GM12878 (cell line): ENCODE measurements at regions not wholly inside any gene's neighbourhood (a gene's known extent, or its start where the extent isn't known, plus 50 kb on each side); places are given as distances from the start of the nearest gene placed in this dataset.

ENCODE experiments used
- ATAC-seq: fragments of 200-7000 bp; cut with Tn5 transposase; 3 replicates; pipeline ENCODE4 v1.9.1; 2020; ENCODE audit warnings: mild to moderate bottlenecking, moderate library complexity
- BruUV-seq: library from RNA; stranded (reverse); fragments of 400-500 nt; replicated peaks from 2 replicates; lab custom pipeline; 2021; lab: Mats Ljungman, UMichigan
- CTCF ChIA-PET: fragments of 300-600 bp; sonication (Branson Sonifier 250); formaldehyde crosslinking; extraction: SDS; loops from one replicate; lab custom pipeline; 2021; ENCODE audit warnings: inconsistent platforms; lab: Yijun Ruan, JAX
- POLR2A ChIA-PET: fragments of 350-600 bp; formaldehyde crosslinking; extraction: SDS; loops from one replicate; lab custom pipeline; 2021; ENCODE audit warnings: inconsistent platforms; lab: Charles Lee
- RAD21 ChIA-PET: fragments of 300-600 bp; sonication (Branson Sonifier 250); formaldehyde crosslinking; loops from one replicate; lab custom pipeline; 2023; ENCODE audit warnings: antibody characterized with exemption; ENCODE audit not compliant: unreplicated experiment; lab: Charles Lee
- SMC1A ChIA-PET: fragments of 300-600 bp; sonication (Branson Sonifier 250); formaldehyde crosslinking; loops from one replicate; lab custom pipeline; 2023; ENCODE audit not compliant: unreplicated experiment, uncharacterized antibody; lab: Charles Lee
- DNase-seq: peaks from one replicate; pipeline ENCODE4 v3.0.0-alpha.2; 2011; ENCODE audit warnings: low read depth, low spot score
- FAIRE-seq: peaks from 3 replicates; lab custom pipeline; 2011; peaks lifted over from hg19 to GRCh38; lab: Jason Lieb, UNC
- H2AFZ ChIP-seq: 2 replicates; pipeline ENCODE4 v1.6.0; 2011; ENCODE audit warnings: low read depth, low read length, control low read depth; ENCODE audit not compliant: control insufficient read depth
- H3K27ac ChIP-seq: 2 replicates; pipeline ENCODE4 v1.5.1; 2011; ENCODE audit warnings: control low read depth; ENCODE audit not compliant: control insufficient read depth, insufficient read depth
- H3K27me3 ChIP-seq, 2 experiments: replicated peaks in 1 of 2; 2 replicates each; pipeline versions ENCODE4 v1.6.0 to v1.6.1; 2011; ENCODE audit warnings: low read length in 1 of 2; ENCODE audit not compliant: control insufficient read depth in 2 of 2, insufficient read depth in 2 of 2
- H3K36me3 ChIP-seq, 2 experiments: 2 replicates each; pipeline ENCODE4 v1.5.1; 2011; ENCODE audit warnings: low read length in 1 of 2; ENCODE audit not compliant: control insufficient read depth in 2 of 2, insufficient read depth in 2 of 2
- H3K4me1 ChIP-seq: 2 replicates; pipeline ENCODE4 v1.6.1; 2011; ENCODE audit warnings: mild to moderate bottlenecking, low read length, moderate library complexity, mixed read lengths; ENCODE audit not compliant: control insufficient read depth, insufficient read depth
- H3K4me2 ChIP-seq: 2 replicates; pipeline ENCODE4 v1.6.0; 2011; ENCODE audit warnings: control low read depth; ENCODE audit not compliant: control insufficient read depth, insufficient read depth
- H3K4me3 ChIP-seq: fragments of 200-600 bp; sonication (generic); 2 replicates; pipeline ENCODE4 v1.5.1; 2016
- H3K79me2 ChIP-seq: 2 replicates; pipeline ENCODE4 v1.6.0; 2011; ENCODE audit warnings: low read length; ENCODE audit not compliant: control insufficient read depth, insufficient read depth
- H3K9ac ChIP-seq: 2 replicates; pipeline ENCODE4 v1.8.0; 2011; ENCODE audit warnings: low read length, control low read depth, mixed read lengths; ENCODE audit not compliant: control insufficient read depth, insufficient read depth
- H3K9me3 ChIP-seq: replicated peaks from 3 replicates; pipeline ENCODE4 v1.5.1; 2011; ENCODE audit warnings: mild to moderate bottlenecking, low read length; ENCODE audit not compliant: control insufficient read depth, insufficient read depth
- H4K20me1 ChIP-seq: 2 replicates; pipeline ENCODE4 v1.6.0; 2011; ENCODE audit not compliant: control insufficient read depth, insufficient read depth
- BACH1 ChIP-seq: fragments of 450-650 bp; IDR thresholded peaks from 2 replicates; pipeline ENCODE4 v1.6.1; 2017; ENCODE audit warnings: mild to moderate bottlenecking, borderline replicate concordance
- BMI1 ChIP-seq: fragments of 450-650 bp; IDR thresholded peaks from 2 replicates; pipeline ENCODE4 v1.6.1; 2016; ENCODE audit warnings: mild to moderate bottlenecking, moderate library complexity, borderline replicate concordance
- CBFB ChIP-seq: IDR thresholded peaks from 2 replicates; pipeline ENCODE4 v1.6.1; 2016; ENCODE audit warnings: antibody characterized with exemption, low read depth
- CHD4 ChIP-seq: fragments of 200-600 bp; sonication (generic); IDR thresholded peaks from 2 replicates; pipeline ENCODE4 v1.6.1; 2016; ENCODE audit warnings: mild to moderate bottlenecking
- DPF2 ChIP-seq: fragments of 450-650 bp; IDR thresholded peaks from 2 replicates; pipeline ENCODE4 v1.6.1; 2017; ENCODE audit warnings: mild to moderate bottlenecking
- HDGF ChIP-seq: fragments of 450-650 bp; IDR thresholded peaks from 2 replicates; pipeline ENCODE4 v1.6.1; 2016; ENCODE audit warnings: antibody characterized with exemption
- JUNB ChIP-seq: IDR thresholded peaks from 2 replicates; pipeline ENCODE4 v1.6.1; 2016; ENCODE audit warnings: antibody characterized with exemption, mild to moderate bottlenecking
- NBN ChIP-seq: fragments of 450-650 bp; IDR thresholded peaks from 2 replicates; pipeline ENCODE4 v1.6.1; 2016
- PAX5 ChIP-seq: IDR thresholded peaks from 2 replicates; pipeline ENCODE4 v1.6.1; 2011; ENCODE audit warnings: low read depth, low read length, borderline replicate concordance
- RAD21 ChIP-seq: IDR thresholded peaks from 2 replicates; pipeline ENCODE4 v1.6.1; 2011; ENCODE audit warnings: mild to moderate bottlenecking, low read depth, low read length, moderate library complexity; ENCODE audit not compliant: insufficient read depth
- RAD51 ChIP-seq: fragments of 450-650 bp; IDR thresholded peaks from 2 replicates; pipeline ENCODE4 v1.6.1; 2016; ENCODE audit warnings: moderate library complexity, mild to moderate bottlenecking, inconsistent platforms
- TARDBP ChIP-seq: IDR thresholded peaks from 2 replicates; pipeline ENCODE4 v1.6.1; 2016; ENCODE audit warnings: borderline replicate concordance
- WGBS: methylation state at CpG from one replicate; pipeline ENCODE4 v1.1.6; 2016; ENCODE audit warnings: low lambda C conversion rate; ENCODE audit not compliant: insufficient replicate concordance, insufficient coverage; ENCODE audit errors: missing lambda C conversion rate; 5-methylcytosine and 5-hydroxymethylcytosine counted together
- in situ Hi-C: fragments of 300-500 bp; cut with MboI; formaldehyde crosslinking; loops from 9 replicates; pipeline ENCODE4 v1.14.3; 2018; ENCODE audit warnings: mixed read lengths
- intact Hi-C: fragments of 100-400 bp; cut with micrococcal nuclease; formaldehyde crosslinking; loops from one replicate; pipeline ENCODE4 v1.14.2; 2022; ENCODE audit not compliant: unreplicated experiment
- TF ChIP-seq, protein P1 (sequence below): IDR thresholded peaks from 2 replicates; pipeline ENCODE4 v1.6.1; 2012; ENCODE audit warnings: improper control_type of control experiment, low read depth, low read length; ENCODE audit not compliant: insufficient replicate concordance
- TF ChIP-seq, protein P2 (sequence below): IDR thresholded peaks from 2 replicates; pipeline ENCODE4 v1.6.1; 2011; ENCODE audit warnings: low read depth, mild to moderate bottlenecking, low read length, moderate library complexity, borderline replicate concordance; ENCODE audit errors: extremely low read depth

DNA sequence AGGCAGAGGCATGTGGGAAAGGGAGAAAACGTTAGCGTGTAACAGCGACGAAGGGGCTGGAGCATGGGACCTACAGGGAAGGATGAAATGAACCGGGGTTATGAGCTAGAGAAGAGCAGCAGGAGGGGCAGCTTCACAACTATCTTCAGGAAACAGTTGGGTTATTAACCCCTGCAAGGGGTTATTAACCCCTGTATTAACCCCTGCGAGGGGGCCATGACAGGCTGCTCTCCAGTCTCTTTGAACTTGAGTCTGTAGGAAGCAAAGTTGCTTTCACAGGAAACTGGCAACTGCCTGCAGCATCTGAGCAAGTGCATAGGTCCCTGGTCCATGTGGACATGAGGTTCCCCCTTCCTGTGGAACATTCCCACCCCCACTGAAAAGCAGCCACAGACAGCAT is 119.2 kb upstream of the CRHR1 start (continued):
- TF ChIP-seq, protein P1, sequence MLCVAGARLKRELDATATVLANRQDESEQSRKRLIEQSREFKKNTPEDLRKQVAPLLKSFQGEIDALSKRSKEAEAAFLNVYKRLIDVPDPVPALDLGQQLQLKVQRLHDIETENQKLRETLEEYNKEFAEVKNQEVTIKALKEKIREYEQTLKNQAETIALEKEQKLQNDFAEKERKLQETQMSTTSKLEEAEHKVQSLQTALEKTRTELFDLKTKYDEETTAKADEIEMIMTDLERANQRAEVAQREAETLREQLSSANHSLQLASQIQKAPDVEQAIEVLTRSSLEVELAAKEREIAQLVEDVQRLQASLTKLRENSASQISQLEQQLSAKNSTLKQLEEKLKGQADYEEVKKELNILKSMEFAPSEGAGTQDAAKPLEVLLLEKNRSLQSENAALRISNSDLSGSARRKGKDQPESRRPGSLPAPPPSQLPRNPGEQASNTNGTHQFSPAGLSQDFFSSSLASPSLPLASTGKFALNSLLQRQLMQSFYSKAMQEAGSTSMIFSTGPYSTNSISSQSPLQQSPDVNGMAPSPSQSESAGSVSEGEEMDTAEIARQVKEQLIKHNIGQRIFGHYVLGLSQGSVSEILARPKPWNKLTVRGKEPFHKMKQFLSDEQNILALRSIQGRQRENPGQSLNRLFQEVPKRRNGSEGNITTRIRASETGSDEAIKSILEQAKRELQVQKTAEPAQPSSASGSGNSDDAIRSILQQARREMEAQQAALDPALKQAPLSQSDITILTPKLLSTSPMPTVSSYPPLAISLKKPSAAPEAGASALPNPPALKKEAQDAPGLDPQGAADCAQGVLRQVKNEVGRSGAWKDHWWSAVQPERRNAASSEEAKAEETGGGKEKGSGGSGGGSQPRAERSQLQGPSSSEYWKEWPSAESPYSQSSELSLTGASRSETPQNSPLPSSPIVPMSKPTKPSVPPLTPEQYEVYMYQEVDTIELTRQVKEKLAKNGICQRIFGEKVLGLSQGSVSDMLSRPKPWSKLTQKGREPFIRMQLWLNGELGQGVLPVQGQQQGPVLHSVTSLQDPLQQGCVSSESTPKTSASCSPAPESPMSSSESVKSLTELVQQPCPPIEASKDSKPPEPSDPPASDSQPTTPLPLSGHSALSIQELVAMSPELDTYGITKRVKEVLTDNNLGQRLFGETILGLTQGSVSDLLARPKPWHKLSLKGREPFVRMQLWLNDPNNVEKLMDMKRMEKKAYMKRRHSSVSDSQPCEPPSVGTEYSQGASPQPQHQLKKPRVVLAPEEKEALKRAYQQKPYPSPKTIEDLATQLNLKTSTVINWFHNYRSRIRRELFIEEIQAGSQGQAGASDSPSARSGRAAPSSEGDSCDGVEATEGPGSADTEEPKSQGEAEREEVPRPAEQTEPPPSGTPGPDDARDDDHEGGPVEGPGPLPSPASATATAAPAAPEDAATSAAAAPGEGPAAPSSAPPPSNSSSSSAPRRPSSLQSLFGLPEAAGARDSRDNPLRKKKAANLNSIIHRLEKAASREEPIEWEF = no peak
- TF ChIP-seq HDGF = no peak
- no peak for TF ChIP-seq JUNB
- no peak for TF ChIP-seq DPF2

DNA sequence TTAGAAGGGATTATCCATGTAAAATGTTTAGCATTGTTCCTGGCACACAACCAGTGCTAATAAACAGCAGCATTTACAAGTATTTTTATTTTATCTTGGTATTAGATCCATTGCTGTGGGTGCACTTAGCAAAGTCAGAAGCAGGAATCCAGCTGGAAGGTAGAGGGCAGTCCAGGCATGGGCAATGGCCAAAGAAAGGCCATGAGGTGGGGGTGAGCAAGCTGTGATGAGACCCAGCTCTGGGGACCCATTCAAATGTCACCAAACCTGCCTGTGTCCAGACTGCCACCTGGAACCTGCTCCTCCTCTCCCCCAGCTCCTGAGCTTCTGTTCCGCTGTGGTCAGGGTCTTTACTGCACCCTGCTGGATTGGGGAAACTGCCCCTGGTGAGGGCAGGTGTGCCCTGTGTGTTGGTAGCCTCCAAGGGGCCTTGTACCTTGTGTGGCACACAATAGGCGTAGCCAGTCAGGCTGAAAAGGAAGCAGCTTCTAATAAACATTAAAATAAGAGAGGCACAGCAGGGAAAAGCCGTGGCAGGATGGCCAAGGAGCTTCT is 118.0 kb upstream of the CRHR1 start:
- no peak overlapping the region for H3K4me3 ChIP-seq
- WGBS = 5% methylated on average over 3 of the region's 3 CpGs
- no peaks in the 10 kb centered on the region for H3K36me3 ChIP-seq
- ChIA-PET RAD21 (no interaction called here), POLR2A (no interaction called here), SMC1A (no interaction called here), CTCF (no interaction called here)
- no peak overlapping the region for H3K9ac ChIP-seq
- peaks cover 0 to 2% of the 10 kb centered on the region in 2 experiments; a peak in 2 of 4 replicates for H3K27me3 ChIP-seq
- H2AFZ ChIP-seq = no peak overlapping the region
- BruUV-seq = no TSS peak
- H3K27ac ChIP-seq = no peak overlapping the region
- H3K9me3 ChIP-seq = no peaks in the 10 kb centered on the region; the same call in none of the 3 replicates
- no peaks in the 10 kb centered on the region for H4K20me1 ChIP-seq
- FAIRE-seq = no peak
- in situ Hi-C loops = no loop called here
- no peak for DNase-seq
- no peaks in the 10 kb centered on the region for H3K4me1 ChIP-seq
- no peak overlapping the region for H3K4me2 ChIP-seq
- intact Hi-C loops = no loop called here
- H3K79me2 ChIP-seq = no peaks in the 10 kb centered on the region
- no peak for ATAC-seq
- TF ChIP-seq, protein P2, sequence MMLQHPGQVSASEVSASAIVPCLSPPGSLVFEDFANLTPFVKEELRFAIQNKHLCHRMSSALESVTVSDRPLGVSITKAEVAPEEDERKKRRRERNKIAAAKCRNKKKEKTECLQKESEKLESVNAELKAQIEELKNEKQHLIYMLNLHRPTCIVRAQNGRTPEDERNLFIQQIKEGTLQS = no peak
- TF ChIP-seq NBN (no peak), RAD51 (no peak), CHD4 (no peak), CBFB (no peak), BACH1 (no peak), BMI1 (no peak), RAD21 (no peak), PAX5 (no peak), TARDBP (no peak)
- TF ChIP-seq, protein P1 = no peak
